ENCODE measurements at regions not wholly inside any gene's neighbourhood (a gene's known extent, or its start where the extent isn't known, plus 50 kb on each side); places are given as distances from the start of the nearest gene placed in this dataset.

DNA sequence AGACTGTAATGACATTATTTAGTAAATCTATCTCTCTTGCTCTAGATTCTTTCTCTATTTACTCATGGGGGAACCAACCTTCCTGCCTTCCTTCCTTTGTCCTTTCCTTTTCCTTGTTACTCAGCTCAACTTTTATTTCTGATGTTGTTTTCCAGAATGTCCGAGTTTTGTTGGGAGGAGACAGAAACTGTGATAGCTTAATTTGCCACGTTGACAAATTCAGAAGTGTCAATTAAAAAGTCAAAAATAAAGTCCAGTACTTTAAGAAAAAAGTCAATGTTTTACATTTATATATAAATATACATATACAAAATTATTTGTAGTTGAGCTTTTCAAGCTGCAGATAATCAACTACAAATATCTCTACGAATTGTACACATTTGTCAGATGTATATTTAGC is 1187.7 kb downstream of the ADGRL3 start:
- TF ChIP-seq, protein P1, sequence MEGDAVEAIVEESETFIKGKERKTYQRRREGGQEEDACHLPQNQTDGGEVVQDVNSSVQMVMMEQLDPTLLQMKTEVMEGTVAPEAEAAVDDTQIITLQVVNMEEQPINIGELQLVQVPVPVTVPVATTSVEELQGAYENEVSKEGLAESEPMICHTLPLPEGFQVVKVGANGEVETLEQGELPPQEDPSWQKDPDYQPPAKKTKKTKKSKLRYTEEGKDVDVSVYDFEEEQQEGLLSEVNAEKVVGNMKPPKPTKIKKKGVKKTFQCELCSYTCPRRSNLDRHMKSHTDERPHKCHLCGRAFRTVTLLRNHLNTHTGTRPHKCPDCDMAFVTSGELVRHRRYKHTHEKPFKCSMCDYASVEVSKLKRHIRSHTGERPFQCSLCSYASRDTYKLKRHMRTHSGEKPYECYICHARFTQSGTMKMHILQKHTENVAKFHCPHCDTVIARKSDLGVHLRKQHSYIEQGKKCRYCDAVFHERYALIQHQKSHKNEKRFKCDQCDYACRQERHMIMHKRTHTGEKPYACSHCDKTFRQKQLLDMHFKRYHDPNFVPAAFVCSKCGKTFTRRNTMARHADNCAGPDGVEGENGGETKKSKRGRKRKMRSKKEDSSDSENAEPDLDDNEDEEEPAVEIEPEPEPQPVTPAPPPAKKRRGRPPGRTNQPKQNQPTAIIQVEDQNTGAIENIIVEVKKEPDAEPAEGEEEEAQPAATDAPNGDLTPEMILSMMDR (IDR thresholded peaks at IDR 0.05; ENCODE audit: poor library complexity), result no peak
- no peak for TF ChIP-seq EZH2 (IDR thresholded peaks at IDR 0.05; ENCODE audit: borderline replicate concordance)
- no peak for TF ChIP-seq EZH2phosphoT487 (IDR thresholded peaks at IDR 0.05; ENCODE audit: low read depth, severe bottlenecking, unreplicated experiment)
